BJ (cell line): ENCODE measurements at regions not wholly inside any gene's neighbourhood (a gene's known extent, or its start where the extent isn't known, plus 50 kb on each side); places are given as distances from the start of the nearest gene placed in this dataset.

ENCODE experiments used
- CTCF ChIA-PET: fragments of 350-600 bp; formaldehyde crosslinking; extraction: SDS; loops from one replicate; lab custom pipeline; 2021; ENCODE audit warnings: antibody characterized with exemption, inconsistent platforms; lab: Yijun Ruan, JAX
- POLR2A ChIA-PET: fragments of 300-600 bp; sonication (Branson Sonifier 250); formaldehyde crosslinking; extraction: SDS; loops from one replicate; lab custom pipeline; 2021; ENCODE audit warnings: antibody characterized with exemption; lab: Charles Lee
- DNase-seq: peaks from one replicate; pipeline ENCODE4 v3.0.0-alpha.2; 2011; ENCODE audit warnings: low read depth
- H3K27me3 ChIP-seq: 2 replicates; pipeline ENCODE4 v1.6.0; 2011; ENCODE audit warnings: low read length; ENCODE audit not compliant: control insufficient read depth, insufficient read depth
- H3K36me3 ChIP-seq: 2 replicates; pipeline ENCODE4 v1.5.1; 2011; ENCODE audit warnings: low read length; ENCODE audit not compliant: control insufficient read depth, insufficient read depth
- H3K4me3 ChIP-seq: 2 replicates; pipeline ENCODE4 v1.5.1; 2011; ENCODE audit warnings: low read depth, mild to moderate bottlenecking, control low read depth, low read length
- CTCF ChIP-seq: IDR thresholded peaks from 2 replicates; pipeline ENCODE4 v1.5.1; 2011; ENCODE audit warnings: low read depth, mild to moderate bottlenecking, control low read depth, inconsistent platforms, low read length, moderate library complexity; ENCODE audit not compliant: insufficient read depth

- ChIA-PET CTCF (interaction anchor here (1.8 kb wide), 1 partner anchor 9 kb away, joined by 5 read pairs; no protein-coding TSS in a partner anchor), POLR2A (no interaction called here)
Measured at GRCh38 chr18:24536834-24537233, 76.4 kb downstream of the HRH4 start.

GRCh38 chr18:24538414-24539264, 78.2 kb downstream of the HRH4 start:
- CTCF ChIA-PET, result interaction anchor here (1.2 to 1.4 kb wide), 2 partner anchors 25 to 48 kb away, joined by 3 to 4 read pairs; no protein-coding TSS in a partner anchor
- Histone ChIP-seq H3K4me3 (no peak overlapping the region), H3K36me3 (no peaks in the 10 kb centered on the region), H3K27me3 (peaks cover 1% of the 10 kb centered on the region; the same call in 1 of the 2 replicates)
- DNase-seq, result no peak
- no peak for TF ChIP-seq CTCF
- POLR2A ChIA-PET, result no interaction called here

More at GRCh38 chr18:24536834-24537233, 76.4 kb downstream of the HRH4 start:
- no peaks in the 10 kb centered on the region for H3K36me3 ChIP-seq
- H3K4me3 ChIP-seq, result no peak overlapping the region
- peaks cover 1% of the 10 kb centered on the region; the same call in 1 of the 2 replicates for H3K27me3 ChIP-seq
- DNase-seq, result no peak
- no peak for TF ChIP-seq CTCF

- ChIA-PET CTCF (interaction anchor here (0.6 to 1.2 kb wide), 3 partner anchors 26 to 1864 kb away, joined by 3 to 4 read pairs (median 4); no protein-coding TSS in a partner anchor), POLR2A (no interaction called here)
- Histone ChIP-seq H3K36me3 (no peaks in the 10 kb centered on the region), H3K27me3 (no peaks in the 10 kb centered on the region; the same call in none of the 2 replicates), H3K4me3 (no peak overlapping the region)
- TF ChIP-seq CTCF, result no peak
- DNase-seq, result no peak
Measured at GRCh38 chr18:24539866-24540617, 79.6 kb downstream of the HRH4 start.

GRCh38 chr18:24540896-24541295, 80.5 kb downstream of the HRH4 start:
- no peak for DNase-seq

More at GRCh38 chr18:24540896-24541295, 80.5 kb downstream of the HRH4 start:
- Histone ChIP-seq H3K27me3 (no peaks in the 10 kb centered on the region; the same call in none of the 2 replicates), H3K36me3 (no peaks in the 10 kb centered on the region), H3K4me3 (no peak overlapping the region)
- POLR2A ChIA-PET, result no interaction called here
- TF ChIP-seq CTCF, result no peak
- CTCF ChIA-PET, result interaction anchor here (1.1 kb wide), 1 partner anchor 39 kb away, joined by 3 read pairs; no protein-coding TSS in a partner anchor
